Osteocyte (in vitro differentiated cells): ENCODE measurements at regions not wholly inside any gene's neighbourhood (a gene's known extent, or its start where the extent isn't known, plus 50 kb on each side); places are given as distances from the start of the nearest gene placed in this dataset.
A peak's percentile ranks its signal among the peaks of the same experiment; 100 is the strongest.

Experiments used
- DNase-seq: peaks from one replicate; pipeline ENCODE4 v3.0.0; 2021; ENCODE audit warnings: mixed read lengths; ENCODE audit not compliant: unreplicated experiment; ENCODE audit errors: extremely low spot score
- H3K27ac Mint-ChIP-seq: one replicate; pipeline ENCODE4 v1.8.0; 2021; ENCODE audit warnings: mild to moderate bottlenecking, mixed read lengths; ENCODE audit not compliant: unreplicated experiment
- H3K27me3 Mint-ChIP-seq: one replicate; pipeline ENCODE4 v1.8.0; 2021; ENCODE audit warnings: mixed read lengths; ENCODE audit not compliant: unreplicated experiment
- H3K36me3 Mint-ChIP-seq: one replicate; pipeline ENCODE4 v1.8.0; 2021; ENCODE audit warnings: mixed read lengths; ENCODE audit not compliant: unreplicated experiment
- H3K4me1 Mint-ChIP-seq: one replicate; pipeline ENCODE4 v1.8.0; 2021; ENCODE audit warnings: mixed read lengths; ENCODE audit not compliant: unreplicated experiment
- H3K4me3 Mint-ChIP-seq: one replicate; pipeline ENCODE4 v1.8.0; 2021; ENCODE audit warnings: mild to moderate bottlenecking, moderate library complexity, mixed read lengths; ENCODE audit not compliant: unreplicated experiment
- H3K9me3 Mint-ChIP-seq: one replicate; pipeline ENCODE4 v1.8.0; 2021; ENCODE audit warnings: mixed read lengths; ENCODE audit not compliant: unreplicated experiment
- CTCF ChIP-seq: fragments of 200-600 bp; sonication (generic); IDR thresholded peaks from 2 replicates; pipeline ENCODE4 v1.5.0; 2021; ENCODE audit warnings: antibody characterized with exemption, mild to moderate bottlenecking, moderate library complexity

- Mint-ChIP-seq H3K27ac (peak overlapping the region; percentile 83), H3K27me3 (no peaks in the 10 kb centered on the region), H3K36me3 (no peaks in the 10 kb centered on the region), H3K4me3 (no peak overlapping the region), H3K9me3 (no peaks in the 10 kb centered on the region), H3K4me1 (peaks cover 79% of the 10 kb centered on the region)
- no peak for DNase-seq
- no peak for TF ChIP-seq CTCF
These were observed 209.3 kb downstream of the DEPDC1B start for GRCh38 chr5:60490597-60491166.

DNA sequence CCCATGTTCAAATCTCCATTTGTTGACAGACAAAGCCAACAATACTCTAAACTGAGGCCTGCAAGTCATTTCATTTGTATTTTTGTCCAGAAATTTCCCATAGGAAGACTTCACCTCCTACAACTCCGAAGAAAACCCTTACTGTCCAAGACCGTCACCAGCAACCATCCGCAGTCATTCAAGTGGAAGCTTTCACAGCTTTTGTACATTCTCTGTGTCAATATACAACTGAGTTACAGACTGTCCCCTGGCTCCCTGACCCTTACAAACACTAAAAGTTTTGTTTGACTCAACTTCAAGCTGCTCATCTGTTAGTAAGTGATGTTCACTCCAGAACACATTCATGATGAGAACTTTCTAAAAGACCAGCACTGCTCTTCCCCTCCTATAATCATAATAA, 210.1 kb downstream of the DEPDC1B start:
- Mint-ChIP-seq H3K36me3 (no peaks in the 10 kb centered on the region), H3K9me3 (no peaks in the 10 kb centered on the region), H3K27ac (peak overlapping the region; percentile 83), H3K27me3 (no peaks in the 10 kb centered on the region), H3K4me1 (peaks cover 76% of the 10 kb centered on the region), H3K4me3 (no peak overlapping the region)
- DNase-seq = no peak
- no peak for TF ChIP-seq CTCF

GRCh38 chr5:60489377-60489776, 210.6 kb downstream of the DEPDC1B start:
- no peak overlapping the region for H3K4me3 Mint-ChIP-seq
- H3K4me1 Mint-ChIP-seq = peaks cover 72% of the 10 kb centered on the region
- no peak for TF ChIP-seq CTCF
- H3K27me3 Mint-ChIP-seq = no peaks in the 10 kb centered on the region
- peak overlapping the region; percentile 83 for H3K27ac Mint-ChIP-seq
- no peaks in the 10 kb centered on the region for H3K36me3 Mint-ChIP-seq
- DNase-seq = no peak
- no peaks in the 10 kb centered on the region for H3K9me3 Mint-ChIP-seq

- Mint-ChIP-seq H3K27me3 (no peaks in the 10 kb centered on the region), H3K36me3 (no peaks in the 10 kb centered on the region), H3K9me3 (no peaks in the 10 kb centered on the region), H3K4me3 (no peak overlapping the region), H3K4me1 (peaks cover 65% of the 10 kb centered on the region), H3K27ac (peak overlapping the region; percentile 83)
- TF ChIP-seq CTCF = no peak
- no peak for DNase-seq
These were observed 211.4 kb downstream of the DEPDC1B start for GRCh38 chr5:60488466-60489130.

- Mint-ChIP-seq H3K4me1 (peaks cover 62% of the 10 kb centered on the region), H3K4me3 (no peak overlapping the region), H3K27ac (peak overlapping the region; percentile 83), H3K27me3 (no peaks in the 10 kb centered on the region), H3K9me3 (no peaks in the 10 kb centered on the region), H3K36me3 (no peaks in the 10 kb centered on the region)
- DNase-seq = no peak
- TF ChIP-seq CTCF = no peak
These were observed 212.0 kb downstream of the DEPDC1B start for GRCh38 chr5:60487885-60488442.
